Fibroblast of lung (primary cell): ENCODE measurements at regions not wholly inside any gene's neighbourhood (a gene's known extent, or its start where the extent isn't known, plus 50 kb on each side); places are given as distances from the start of the nearest gene placed in this dataset.
A peak's percentile ranks its signal among the peaks of the same experiment; 100 is the strongest.

Experiments
- DNase-seq, 2 donors: peaks; one replicate each; pipeline versions ENCODE4 v3.0.0 to v3.0.0-alpha.2; 2010; ENCODE audit warnings: low read depth in 2 of 2
- H2AFZ ChIP-seq: 2 replicates; pipeline ENCODE4 v1.5.1; 2012; ENCODE audit warnings: low read length, control low read depth, inconsistent platforms
- H3K27ac ChIP-seq: 2 replicates; pipeline ENCODE4 v1.5.1; 2011; ENCODE audit warnings: low read length, control low read depth; ENCODE audit not compliant: insufficient read depth
- H3K27me3 ChIP-seq: 2 replicates; pipeline ENCODE4 v1.5.1; 2011; ENCODE audit warnings: mild to moderate bottlenecking, low read length; ENCODE audit not compliant: control insufficient read depth, insufficient read depth
- H3K36me3 ChIP-seq: 2 replicates; pipeline ENCODE4 v1.5.1; 2011; ENCODE audit warnings: low read length; ENCODE audit not compliant: control insufficient read depth, insufficient read depth
- H3K4me1 ChIP-seq: 2 replicates; pipeline ENCODE4 v1.5.1; 2011; ENCODE audit warnings: low read length; ENCODE audit not compliant: control insufficient read depth, insufficient read depth; ENCODE audit errors: extremely low read depth
- H3K4me2 ChIP-seq: 2 replicates; pipeline ENCODE4 v1.5.1; 2011; ENCODE audit warnings: low read length, control low read depth; ENCODE audit not compliant: insufficient read depth; ENCODE audit errors: extremely low read depth
- H3K4me3 ChIP-seq, 4 experiments: fragments of 200-600 bp in 1 of 4; sonication (generic) in 1 of 4; replicated peaks in 1 of 4; 2 replicates each; pipeline ENCODE4 v1.5.1; 2011 to 2016; ENCODE audit warnings: low read length in 4 of 4, low read depth in 3 of 4, mild to moderate bottlenecking in 3 of 4, control low read depth in 2 of 4, inconsistent platforms in 1 of 4, mixed read lengths in 1 of 4; ENCODE audit not compliant: insufficient read depth in 1 of 4; ENCODE audit errors: control extremely low read depth in 1 of 4
- H3K79me2 ChIP-seq: 2 replicates; pipeline ENCODE4 v1.5.1; 2012; ENCODE audit warnings: mild to moderate bottlenecking, low read length, inconsistent platforms; ENCODE audit not compliant: control insufficient read depth, insufficient read depth
- H3K9ac ChIP-seq: 2 replicates; pipeline ENCODE4 v1.5.1; 2011; ENCODE audit warnings: mild to moderate bottlenecking, low read length, control low read depth; ENCODE audit not compliant: insufficient read depth
- H3K9me3 ChIP-seq: 2 replicates; pipeline ENCODE4 v1.5.1; 2012; ENCODE audit warnings: low read depth, low read length; ENCODE audit not compliant: control insufficient read depth, insufficient read depth
- H4K20me1 ChIP-seq: 2 replicates; pipeline ENCODE4 v1.5.1; 2011; ENCODE audit warnings: low read length; ENCODE audit not compliant: control insufficient read depth, insufficient read depth; ENCODE audit errors: extremely low read depth
- EZH2 ChIP-seq: IDR thresholded peaks from 2 replicates; pipeline ENCODE4 v1.5.1; 2012; ENCODE audit warnings: low read length, control low read depth, mild to moderate bottlenecking; ENCODE audit errors: missing control alignments
- TF ChIP-seq, protein P1 (sequence below), 2 donors: IDR thresholded peaks in 1 of 2; conservative IDR thresholded peaks in 1 of 2; 1 replicate in 1 of 2; 2 replicates in 1 of 2; pipeline ENCODE4 v1.5.1; 2011 to 2012; ENCODE audit warnings: low read length in 2 of 2, control low read depth in 1 of 2, inconsistent platforms in 1 of 2, low read depth in 1 of 2, mild to moderate bottlenecking in 1 of 2

DNA sequence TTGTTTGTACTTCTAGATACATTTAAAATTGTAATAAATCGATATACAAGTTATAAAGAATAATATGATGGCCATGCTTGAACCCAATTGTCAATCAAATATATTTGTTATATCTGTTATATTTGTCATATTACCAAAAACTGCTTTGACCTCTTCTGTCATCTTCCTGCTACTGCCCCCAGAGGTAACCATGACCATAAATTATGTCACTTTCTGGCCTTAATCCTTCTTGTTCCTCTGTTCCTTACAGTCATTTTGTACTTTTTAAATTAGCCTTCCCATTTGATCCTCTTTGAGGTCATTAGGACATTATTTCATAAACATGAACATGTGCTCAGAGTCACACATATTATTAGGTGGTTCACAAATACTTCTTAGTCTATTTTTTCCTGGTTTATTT lies 124.7 kb downstream of the HFE start:
- TF ChIP-seq EZH2 = no peak
- TF ChIP-seq, protein P1, sequence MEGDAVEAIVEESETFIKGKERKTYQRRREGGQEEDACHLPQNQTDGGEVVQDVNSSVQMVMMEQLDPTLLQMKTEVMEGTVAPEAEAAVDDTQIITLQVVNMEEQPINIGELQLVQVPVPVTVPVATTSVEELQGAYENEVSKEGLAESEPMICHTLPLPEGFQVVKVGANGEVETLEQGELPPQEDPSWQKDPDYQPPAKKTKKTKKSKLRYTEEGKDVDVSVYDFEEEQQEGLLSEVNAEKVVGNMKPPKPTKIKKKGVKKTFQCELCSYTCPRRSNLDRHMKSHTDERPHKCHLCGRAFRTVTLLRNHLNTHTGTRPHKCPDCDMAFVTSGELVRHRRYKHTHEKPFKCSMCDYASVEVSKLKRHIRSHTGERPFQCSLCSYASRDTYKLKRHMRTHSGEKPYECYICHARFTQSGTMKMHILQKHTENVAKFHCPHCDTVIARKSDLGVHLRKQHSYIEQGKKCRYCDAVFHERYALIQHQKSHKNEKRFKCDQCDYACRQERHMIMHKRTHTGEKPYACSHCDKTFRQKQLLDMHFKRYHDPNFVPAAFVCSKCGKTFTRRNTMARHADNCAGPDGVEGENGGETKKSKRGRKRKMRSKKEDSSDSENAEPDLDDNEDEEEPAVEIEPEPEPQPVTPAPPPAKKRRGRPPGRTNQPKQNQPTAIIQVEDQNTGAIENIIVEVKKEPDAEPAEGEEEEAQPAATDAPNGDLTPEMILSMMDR (conservative IDR thresholded peaks at IDR 0.05 in 1 of 2, IDR thresholded peaks at IDR 0.05 in 1 of 2; ENCODE audit: low read depth in 1 of 2, low read length in 2 of 2) = no peak
- Histone ChIP-seq H3K79me2 (no peaks in the 10 kb centered on the region), H3K4me3 (no peak overlapping the region), H3K27me3 (no peaks in the 10 kb centered on the region), H3K27ac (no peak overlapping the region), H3K9ac (no peak overlapping the region), H4K20me1 (no peaks in the 10 kb centered on the region), H3K4me2 (no peak overlapping the region), H2AFZ (no peak overlapping the region), H3K9me3 (no peaks in the 10 kb centered on the region), H3K36me3 (no peaks in the 10 kb centered on the region), H3K4me1 (peaks cover 2% of the 10 kb centered on the region)
- no peak for DNase-seq

DNA sequence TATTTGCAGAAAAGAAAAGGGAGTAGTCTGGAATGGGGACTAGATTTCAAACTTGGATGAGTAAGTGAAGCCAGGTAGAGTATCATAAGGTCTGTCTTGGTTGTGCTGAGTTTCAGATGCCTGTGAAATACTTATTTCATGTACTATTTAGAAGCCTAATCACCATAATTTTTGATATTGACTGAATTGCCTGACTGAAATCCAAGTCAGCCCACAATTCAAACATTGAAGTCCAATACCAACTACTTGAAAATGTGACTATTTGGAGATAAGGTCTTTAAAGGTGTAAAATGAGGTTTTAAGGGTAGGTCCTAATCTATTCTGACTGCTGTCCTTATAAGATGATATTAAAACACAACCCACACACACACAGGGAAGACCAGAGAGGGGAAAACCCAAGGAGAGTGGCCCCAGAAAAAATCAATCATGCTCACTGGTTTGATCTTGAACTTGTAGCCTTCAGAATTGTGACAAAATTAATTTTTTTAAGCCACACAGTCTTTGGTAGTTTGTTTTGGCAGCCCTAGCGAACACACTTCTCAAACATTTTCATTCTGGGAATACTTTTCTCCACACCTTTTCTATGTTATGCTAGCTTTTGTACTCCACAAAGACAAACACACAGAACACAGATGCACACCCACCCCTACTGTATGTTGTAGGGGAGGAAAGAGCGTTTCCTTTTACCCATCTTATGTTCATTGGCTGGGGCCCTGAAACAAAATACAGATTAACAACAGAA lies 126.3 kb downstream of the HFE start:
- no peak for DNase-seq
- H4K20me1 ChIP-seq = no peaks in the 10 kb centered on the region
- H3K27me3 ChIP-seq = no peaks in the 10 kb centered on the region
- H3K36me3 ChIP-seq = no peaks in the 10 kb centered on the region
- H3K9ac ChIP-seq = no peak overlapping the region
- peaks cover 2% of the 10 kb centered on the region for H3K4me1 ChIP-seq
- H3K27ac ChIP-seq = no peak overlapping the region
- no peak overlapping the region for H3K4me3 ChIP-seq
- TF ChIP-seq, protein P1 (conservative IDR thresholded peaks at IDR 0.05 in 1 of 2, IDR thresholded peaks at IDR 0.05 in 1 of 2; ENCODE audit: low read depth in 1 of 2, low read length in 2 of 2) = no peak
- no peak for TF ChIP-seq EZH2
- H3K9me3 ChIP-seq = no peaks in the 10 kb centered on the region
- no peak overlapping the region for H3K4me2 ChIP-seq
- no peak overlapping the region for H2AFZ ChIP-seq
- H3K79me2 ChIP-seq = no peaks in the 10 kb centered on the region

DNA sequence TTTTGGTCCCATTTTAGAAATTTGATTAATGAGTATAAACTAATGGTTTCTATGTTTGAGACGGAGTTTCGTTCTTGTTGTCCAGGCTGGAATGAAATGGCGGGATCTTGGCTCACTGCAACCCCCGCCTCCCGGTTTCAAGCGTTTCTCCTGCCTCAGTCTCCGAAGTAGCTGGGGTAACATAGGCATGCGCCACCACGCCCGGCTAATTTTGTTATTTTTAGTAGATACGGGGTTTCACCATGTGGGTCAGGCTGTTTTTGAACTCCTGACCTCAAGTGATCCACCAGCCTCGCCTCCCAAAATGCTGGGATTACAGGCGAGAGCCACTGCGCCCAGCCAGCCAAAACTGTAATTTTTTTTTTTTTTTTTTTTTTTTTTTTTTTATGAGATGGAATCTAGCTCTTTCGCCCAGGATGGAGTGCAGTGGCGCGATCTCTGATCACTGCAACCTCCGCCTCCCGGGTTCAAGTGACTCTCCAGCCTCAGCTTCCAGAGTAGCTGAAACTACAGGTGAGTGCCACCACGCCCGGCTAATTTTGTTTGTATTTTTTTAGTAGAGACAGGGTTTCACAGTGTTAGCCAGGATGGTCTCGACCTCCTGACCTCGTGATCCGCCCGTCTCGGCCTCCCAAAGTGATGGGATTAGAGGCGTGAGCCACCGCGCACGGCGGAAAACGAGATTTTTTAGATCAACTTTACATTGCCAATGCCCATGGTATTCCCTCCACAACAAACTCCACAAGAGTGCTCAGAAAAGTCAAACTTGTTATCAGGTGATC lies 127.8 kb downstream of the HFE start:
- Histone ChIP-seq H2AFZ (no peak overlapping the region), H3K4me2 (peak overlapping the region; percentile 94), H3K27ac (peak overlapping the region; percentile 41)

More for the DNA sequence above, 127.8 kb downstream of the HFE start:
- Histone ChIP-seq H3K4me3 (peak overlapping the region; percentile 43 to 75 (median 67)), H3K4me1 (peaks cover 2% of the 10 kb centered on the region), H3K79me2 (no peaks in the 10 kb centered on the region), H3K27me3 (no peaks in the 10 kb centered on the region), H3K36me3 (no peaks in the 10 kb centered on the region), H3K9ac (no peak overlapping the region), H4K20me1 (no peaks in the 10 kb centered on the region), H3K9me3 (no peaks in the 10 kb centered on the region)
- TF ChIP-seq EZH2 = no peak
- TF ChIP-seq, protein P1 (conservative IDR thresholded peaks at IDR 0.05 in 1 of 2, IDR thresholded peaks at IDR 0.05 in 1 of 2; ENCODE audit: low read depth in 1 of 2, low read length in 2 of 2) = no peak
- no peak for DNase-seq
